ENCODE measurements at regions not wholly inside any gene's neighbourhood (a gene's known extent, or its start where the extent isn't known, plus 50 kb on each side); places are given as distances from the start of the nearest gene placed in this dataset.

- 92 to 98% (median 95%) methylated on average over 2 of the region's 2 CpGs for WGBS, 5 donors
- TF ChIP-seq CTCF (IDR thresholded peaks at IDR 0.05) (no peak), POLR2AphosphoS5 (IDR thresholded peaks at IDR 0.05) (no peak), EP300 (IDR thresholded peaks at IDR 0.05) (no peak), POLR2A (IDR thresholded peaks at IDR 0.05) (no peak)
- Histone ChIP-seq H3K27ac (no peak overlapping the region), H3K4me1 (peaks cover 0 to 19% (median 4%) of the 10 kb centered on the region in 4 donors), H3K36me3 (no peaks in the 10 kb centered on the region), H3K9me3 (no peaks in the 10 kb centered on the region), H3K27me3 (no peaks in the 10 kb centered on the region), H3K4me3 (no peak overlapping the region)
- intact Hi-C loops (cut with DNase I; ENCODE audit: low total_unique reads) = no loop called here
- DNase-seq = no peak
Measured at GRCh38 chr6:14798996-14799588, 446.8 kb upstream of the JARID2 start.

GRCh38 chr6:14799928-14800327 lies 445.9 kb upstream of the JARID2 start:
- H3K27ac ChIP-seq = peak overlapping the region in 1 of 5 donors; percentile 20
- DNase-seq = peak; percentile 59 to 89

GRCh38 chr6:14802514-14803160 lies 443.2 kb upstream of the JARID2 start:
- Histone ChIP-seq H3K27me3 (no peaks in the 10 kb centered on the region), H3K36me3 (no peaks in the 10 kb centered on the region), H3K4me3 (no peak overlapping the region), H3K9me3 (no peaks in the 10 kb centered on the region), H3K4me1 (peaks cover 7 to 33% (median 16%) of the 10 kb centered on the region in 4 donors), H3K27ac (no peak overlapping the region)
- no peak for DNase-seq
- TF ChIP-seq POLR2AphosphoS5 (IDR thresholded peaks at IDR 0.05) (no peak), EP300 (IDR thresholded peaks at IDR 0.05) (no peak), POLR2A (IDR thresholded peaks at IDR 0.05) (no peak), CTCF (IDR thresholded peaks at IDR 0.05) (no peak)
- intact Hi-C loops (cut with DNase I; ENCODE audit: low total_unique reads) = no loop called here
- 82 to 90% (median 88%) methylated on average over 9 of the region's 9 CpGs for WGBS, 5 donors

More at GRCh38 chr6:14799928-14800327, 445.9 kb upstream of the JARID2 start:
- no peak overlapping the region for H3K4me3 ChIP-seq
- H3K27me3 ChIP-seq = no peaks in the 10 kb centered on the region
- H3K9me3 ChIP-seq = no peaks in the 10 kb centered on the region
- no peaks in the 10 kb centered on the region for H3K36me3 ChIP-seq
- peaks cover 6 to 27% (median 12%) of the 10 kb centered on the region in 4 donors for H3K4me1 ChIP-seq
- intact Hi-C loops (cut with DNase I; ENCODE audit: low total_unique reads) = no loop called here
- no peak for TF ChIP-seq CTCF (IDR thresholded peaks at IDR 0.05)
- no peak for TF ChIP-seq EP300 (IDR thresholded peaks at IDR 0.05)
- peak in 1 of 3 donors; percentile 46 for TF ChIP-seq POLR2AphosphoS5 (IDR thresholded peaks at IDR 0.05)
- no peak for TF ChIP-seq POLR2A (IDR thresholded peaks at IDR 0.05)

- no peak overlapping the region for H3K4me3 ChIP-seq
- intact Hi-C loops (cut with DNase I; ENCODE audit: low total_unique reads) = no loop called here
- peaks cover 7 to 33% (median 19%) of the 10 kb centered on the region in 4 donors for H3K4me1 ChIP-seq
- WGBS, 5 donors = 73 to 83% (median 73%) methylated on average over 14 to 18 of the region's 18 CpGs
- TF ChIP-seq POLR2AphosphoS5 (IDR thresholded peaks at IDR 0.05) = no peak
- no peak for TF ChIP-seq CTCF (IDR thresholded peaks at IDR 0.05)
- TF ChIP-seq EP300 (IDR thresholded peaks at IDR 0.05) = no peak
- no peak for TF ChIP-seq POLR2A (IDR thresholded peaks at IDR 0.05)
- no peaks in the 10 kb centered on the region for H3K36me3 ChIP-seq
- H3K27me3 ChIP-seq = no peaks in the 10 kb centered on the region
- DNase-seq = no peak
- peak overlapping the region in 1 of 5 donors; percentile 81 for H3K27ac ChIP-seq
- peaks cover 0 to 4% (median 0%) of the 10 kb centered on the region in 4 donors for H3K9me3 ChIP-seq
Measured at GRCh38 chr6:14804001-14804784, 441.7 kb upstream of the JARID2 start.
